ENCODE measurements at regions not wholly inside any gene's neighbourhood (a gene's known extent, or its start where the extent isn't known, plus 50 kb on each side); places are given as distances from the start of the nearest gene placed in this dataset.

GRCh38 chr2:156704617-156705016 is 268.4 kb downstream of the GPD2 start:
- H3K79me2 ChIP-seq (ENCODE audit: control insufficient read depth, insufficient read depth, low read length) = no peaks in the 10 kb centered on the region
- H2AFZ ChIP-seq (ENCODE audit: insufficient read depth, low read depth, low read length, poor library complexity, severe bottlenecking) = no peak overlapping the region
- H3K27ac ChIP-seq (ENCODE audit: low read length in 2 of 2) = no peak overlapping the region
- WGBS (ENCODE audit: insufficient coverage) = no CpG with 5 or more reads among the region's 3 CpGs
- Mint-ChIP-seq H3K27ac (no peak overlapping the region), H3K27me3 (no peaks in the 10 kb centered on the region), H3K9me3 (ENCODE audit: insufficient read depth) (no peaks in the 10 kb centered on the region), H3K4me3 (no peak overlapping the region), H3K4me1 (no peaks in the 10 kb centered on the region)
- H3K9me3 ChIP-seq (ENCODE audit: control extremely low read depth in 1 of 3, control insufficient read depth in 2 of 3, insufficient read depth in 1 of 3, low read length in 2 of 3) = no peaks in the 10 kb centered on the region
- no peaks in the 10 kb centered on the region for H4K20me1 ChIP-seq (ENCODE audit: control insufficient read depth, insufficient read depth, low read length, poor library complexity, severe bottlenecking)
- H3K36me3 ChIP-seq (replicated peaks in 1 of 2; ENCODE audit: control extremely low read depth in 1 of 2, control insufficient read depth in 1 of 2, extremely low read depth in 1 of 2, insufficient read depth in 2 of 2, low read length in 1 of 2) = no peaks in the 10 kb centered on the region
- POLR2A ChIA-PET = no interaction called here
- H3K9ac ChIP-seq (ENCODE audit: low read length) = no peak overlapping the region
- no peak overlapping the region for H3K4me2 ChIP-seq (replicated peaks; ENCODE audit: low read depth, low read length, poor library complexity, severe bottlenecking)
- ATAC-seq (ENCODE audit: low read depth) = no peak
- H3K4me1 ChIP-seq (ENCODE audit: control insufficient read depth in 2 of 2, insufficient read depth in 2 of 2, low read length in 2 of 2) = no peaks in the 10 kb centered on the region
- DNase-seq = no peak
- no peaks in the 10 kb centered on the region for H3K27me3 ChIP-seq (replicated peaks in 1 of 4; ENCODE audit: control extremely low read depth in 1 of 4, control insufficient read depth in 3 of 4, insufficient read depth in 4 of 4, low read length in 3 of 4)
- TF ChIP-seq EZH2 (IDR thresholded peaks at IDR 0.05; ENCODE audit: borderline replicate concordance, insufficient read depth, low read depth, low read length, poor library complexity, severe bottlenecking) = no peak
- no peak for TF ChIP-seq CTCF (IDR thresholded peaks at IDR 0.05)
- no peak overlapping the region for H3K4me3 ChIP-seq (ENCODE audit: control extremely low read depth in 1 of 5, extremely low read depth in 1 of 5, insufficient read depth in 1 of 5, low read depth in 2 of 5, low read length in 4 of 5)
- intact Hi-C loops (cut with micrococcal nuclease) = no loop called here
- CTCF ChIA-PET = no interaction called here

- no peak overlapping the region for H3K4me3 Mint-ChIP-seq
- Histone ChIP-seq H3K4me1 (ENCODE audit: control insufficient read depth in 2 of 2, insufficient read depth in 2 of 2, low read length in 2 of 2) (no peaks in the 10 kb centered on the region), H2AFZ (ENCODE audit: insufficient read depth, low read depth, low read length, poor library complexity, severe bottlenecking) (no peak overlapping the region), H3K4me2 (replicated peaks; ENCODE audit: low read depth, low read length, poor library complexity, severe bottlenecking) (no peak overlapping the region), H3K27me3 (replicated peaks in 1 of 4; ENCODE audit: control extremely low read depth in 1 of 4, control insufficient read depth in 3 of 4, insufficient read depth in 4 of 4, low read length in 3 of 4) (no peaks in the 10 kb centered on the region), H4K20me1 (ENCODE audit: control insufficient read depth, insufficient read depth, low read length, poor library complexity, severe bottlenecking) (no peaks in the 10 kb centered on the region), H3K9me3 (ENCODE audit: control extremely low read depth in 1 of 3, control insufficient read depth in 2 of 3, insufficient read depth in 1 of 3, low read length in 2 of 3) (no peaks in the 10 kb centered on the region), H3K27ac (ENCODE audit: low read length in 2 of 2) (no peak overlapping the region), H3K4me3 (ENCODE audit: control extremely low read depth in 1 of 5, extremely low read depth in 1 of 5, insufficient read depth in 1 of 5, low read depth in 2 of 5, low read length in 4 of 5) (no peak overlapping the region), H3K79me2 (ENCODE audit: control insufficient read depth, insufficient read depth, low read length) (no peaks in the 10 kb centered on the region), H3K9ac (ENCODE audit: low read length) (no peak overlapping the region), H3K36me3 (replicated peaks in 1 of 2; ENCODE audit: control extremely low read depth in 1 of 2, control insufficient read depth in 1 of 2, extremely low read depth in 1 of 2, insufficient read depth in 2 of 2, low read length in 1 of 2) (no peaks in the 10 kb centered on the region)
- ChIA-PET POLR2A (no interaction called here), CTCF (no interaction called here)
- TF ChIP-seq CTCF (IDR thresholded peaks at IDR 0.05) = no peak
- no peak for TF ChIP-seq EZH2 (IDR thresholded peaks at IDR 0.05; ENCODE audit: borderline replicate concordance, insufficient read depth, low read depth, low read length, poor library complexity, severe bottlenecking)
- no peak for DNase-seq
- H3K4me1 Mint-ChIP-seq = no peaks in the 10 kb centered on the region
- no peak for ATAC-seq (ENCODE audit: low read depth)
- H3K27ac Mint-ChIP-seq = no peak overlapping the region
- no peaks in the 10 kb centered on the region for H3K9me3 Mint-ChIP-seq (ENCODE audit: insufficient read depth)
- WGBS (ENCODE audit: insufficient coverage) = 86% methylated on average over 1 of the region's 2 CpGs
- intact Hi-C loops (cut with micrococcal nuclease) = no loop called here
- H3K27me3 Mint-ChIP-seq = no peaks in the 10 kb centered on the region
Observed at GRCh38 chr2:156706576-156706975, 270.4 kb downstream of the GPD2 start.

Measured in B cell (primary cell).